ENCODE measurements at regions not wholly inside any gene's neighbourhood (a gene's known extent, or its start where the extent isn't known, plus 50 kb on each side); places are given as distances from the start of the nearest gene placed in this dataset.
A peak's percentile ranks its signal among the peaks of the same experiment; 100 is the strongest.

DNA sequence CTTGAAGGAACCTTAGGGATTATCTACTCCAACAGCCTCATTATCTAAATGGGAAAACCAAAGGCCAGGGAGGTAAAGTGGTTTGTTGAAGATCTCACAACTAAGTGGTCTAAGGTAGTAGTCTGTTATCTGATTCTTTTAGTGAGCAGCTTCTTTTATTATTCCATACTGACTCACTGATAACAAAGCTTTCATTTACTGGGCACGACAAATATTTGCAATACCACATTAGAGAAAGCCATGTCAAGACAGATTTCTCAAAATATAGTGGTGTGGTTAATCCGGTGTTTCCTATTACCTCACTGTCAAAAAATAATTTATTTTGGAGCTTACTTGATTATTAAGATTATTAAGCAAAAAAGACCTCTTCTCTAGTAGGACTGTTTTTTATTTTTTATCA is 369.1 kb downstream of the S1PR1 start:
- H3K27ac Mint-ChIP-seq (ENCODE audit: unreplicated experiment), result no peak overlapping the region
- TF ChIP-seq, protein P1, sequence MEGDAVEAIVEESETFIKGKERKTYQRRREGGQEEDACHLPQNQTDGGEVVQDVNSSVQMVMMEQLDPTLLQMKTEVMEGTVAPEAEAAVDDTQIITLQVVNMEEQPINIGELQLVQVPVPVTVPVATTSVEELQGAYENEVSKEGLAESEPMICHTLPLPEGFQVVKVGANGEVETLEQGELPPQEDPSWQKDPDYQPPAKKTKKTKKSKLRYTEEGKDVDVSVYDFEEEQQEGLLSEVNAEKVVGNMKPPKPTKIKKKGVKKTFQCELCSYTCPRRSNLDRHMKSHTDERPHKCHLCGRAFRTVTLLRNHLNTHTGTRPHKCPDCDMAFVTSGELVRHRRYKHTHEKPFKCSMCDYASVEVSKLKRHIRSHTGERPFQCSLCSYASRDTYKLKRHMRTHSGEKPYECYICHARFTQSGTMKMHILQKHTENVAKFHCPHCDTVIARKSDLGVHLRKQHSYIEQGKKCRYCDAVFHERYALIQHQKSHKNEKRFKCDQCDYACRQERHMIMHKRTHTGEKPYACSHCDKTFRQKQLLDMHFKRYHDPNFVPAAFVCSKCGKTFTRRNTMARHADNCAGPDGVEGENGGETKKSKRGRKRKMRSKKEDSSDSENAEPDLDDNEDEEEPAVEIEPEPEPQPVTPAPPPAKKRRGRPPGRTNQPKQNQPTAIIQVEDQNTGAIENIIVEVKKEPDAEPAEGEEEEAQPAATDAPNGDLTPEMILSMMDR (IDR thresholded peaks at IDR 0.05; ENCODE audit: partially characterized antibody, unreplicated experiment), result no peak
- no peak for DNase-seq
- H3K27me3 Mint-ChIP-seq (ENCODE audit: unreplicated experiment), result peaks cover 4% of the 10 kb centered on the region
- H3K9me3 Mint-ChIP-seq (ENCODE audit: unreplicated experiment), result peaks cover 5% of the 10 kb centered on the region
- no peaks in the 10 kb centered on the region for H3K36me3 Mint-ChIP-seq (ENCODE audit: unreplicated experiment)
- peaks cover 4% of the 10 kb centered on the region for H3K4me1 Mint-ChIP-seq (ENCODE audit: low read depth, unreplicated experiment)
- H3K4me3 Mint-ChIP-seq (ENCODE audit: unreplicated experiment), result no peak overlapping the region

DNA sequence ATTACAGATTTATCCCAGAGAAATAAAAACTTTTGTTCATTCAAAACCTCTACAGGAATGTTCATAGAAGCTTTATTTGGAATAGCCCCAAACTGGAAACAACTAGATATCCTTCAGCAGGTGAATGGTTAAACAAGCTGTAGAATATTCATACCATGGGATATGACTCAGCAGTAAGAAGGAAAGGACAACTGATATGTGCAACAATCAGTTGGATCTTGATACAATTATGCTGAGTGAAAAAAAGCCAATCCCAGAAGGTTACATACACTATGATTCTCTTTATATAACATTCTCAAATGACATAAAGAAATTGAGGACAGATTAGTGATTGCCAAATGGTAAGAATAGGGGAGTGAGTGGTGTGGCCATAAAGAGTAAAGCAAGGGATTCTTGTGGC is 376.7 kb downstream of the S1PR1 start:
- Mint-ChIP-seq H3K27ac (ENCODE audit: unreplicated experiment) (no peak overlapping the region), H3K36me3 (ENCODE audit: unreplicated experiment) (no peaks in the 10 kb centered on the region), H3K4me3 (ENCODE audit: unreplicated experiment) (no peak overlapping the region), H3K27me3 (ENCODE audit: unreplicated experiment) (no peaks in the 10 kb centered on the region), H3K9me3 (ENCODE audit: unreplicated experiment) (peaks cover 3% of the 10 kb centered on the region), H3K4me1 (ENCODE audit: low read depth, unreplicated experiment) (no peaks in the 10 kb centered on the region)
- no peak for DNase-seq
- TF ChIP-seq, protein P1 (IDR thresholded peaks at IDR 0.05; ENCODE audit: partially characterized antibody, unreplicated experiment), result no peak

DNA sequence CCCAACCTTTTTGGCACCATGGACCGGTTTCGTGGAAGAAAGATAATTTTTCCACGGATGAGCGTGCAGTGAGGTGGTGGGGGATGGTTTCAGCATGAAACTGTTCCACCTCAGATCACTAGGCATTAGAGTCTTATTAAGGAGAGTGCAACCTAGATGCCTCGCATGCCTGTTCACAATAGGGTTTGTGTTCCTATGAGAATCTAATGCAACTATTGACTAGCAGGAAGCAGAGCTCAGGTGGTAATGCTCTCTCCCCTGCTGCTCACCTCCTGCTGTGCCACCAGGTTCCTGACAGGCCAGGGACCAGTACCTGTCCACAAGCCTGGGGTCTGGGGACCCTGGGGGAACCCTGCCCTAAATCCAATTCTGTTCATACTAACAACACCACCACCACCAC is 377.8 kb downstream of the OLFM3 start:
- no peaks in the 10 kb centered on the region for H3K36me3 Mint-ChIP-seq (ENCODE audit: unreplicated experiment)
- H3K27ac Mint-ChIP-seq (ENCODE audit: unreplicated experiment), result no peak overlapping the region
- TF ChIP-seq, protein P1 (IDR thresholded peaks at IDR 0.05; ENCODE audit: partially characterized antibody, unreplicated experiment), result no peak
- no peak overlapping the region for H3K4me3 Mint-ChIP-seq (ENCODE audit: unreplicated experiment)
- H3K4me1 Mint-ChIP-seq (ENCODE audit: low read depth, unreplicated experiment), result no peaks in the 10 kb centered on the region
- H3K27me3 Mint-ChIP-seq (ENCODE audit: unreplicated experiment), result peaks cover 4% of the 10 kb centered on the region
- no peak for DNase-seq
- no peaks in the 10 kb centered on the region for H3K9me3 Mint-ChIP-seq (ENCODE audit: unreplicated experiment)

DNA sequence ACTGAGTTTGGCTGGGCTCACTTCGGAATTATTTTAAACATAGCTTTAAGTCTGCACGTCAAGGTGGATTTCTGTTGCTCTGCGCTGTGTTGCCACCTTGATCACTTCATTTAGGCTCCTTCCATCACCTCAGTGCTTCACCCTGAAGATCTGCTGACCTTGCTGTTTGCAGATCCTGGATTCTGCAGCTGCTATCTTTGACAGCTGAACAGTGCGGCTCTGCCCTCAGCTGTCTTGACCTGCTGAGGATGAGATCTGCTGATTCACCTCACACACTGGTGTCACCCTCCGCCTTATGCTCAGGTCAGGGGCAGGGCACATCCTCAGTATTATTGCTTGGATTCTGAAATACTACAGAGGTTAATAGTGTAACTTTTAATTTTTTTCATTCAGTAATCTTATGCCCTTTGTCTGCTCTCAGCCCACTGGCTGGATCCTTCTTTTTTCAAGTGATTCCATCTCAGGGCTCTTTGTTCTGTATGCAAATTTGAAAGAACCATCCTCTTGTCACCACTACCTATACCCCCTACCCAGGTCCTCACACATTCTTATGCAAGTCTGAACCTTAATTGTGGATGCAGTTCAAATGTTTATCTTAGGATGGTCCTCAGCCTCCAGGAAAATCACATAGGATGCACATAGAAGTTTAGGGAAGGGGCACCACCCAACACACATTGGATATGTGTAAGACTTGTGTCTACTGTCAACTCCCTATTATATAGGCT is 364.0 kb downstream of the OLFM3 start:
- Mint-ChIP-seq H3K36me3 (ENCODE audit: unreplicated experiment) (no peaks in the 10 kb centered on the region), H3K27me3 (ENCODE audit: unreplicated experiment) (peaks cover 2% of the 10 kb centered on the region), H3K4me3 (ENCODE audit: unreplicated experiment) (no peak overlapping the region), H3K27ac (ENCODE audit: unreplicated experiment) (peak overlapping the region; percentile 22), H3K9me3 (ENCODE audit: unreplicated experiment) (no peaks in the 10 kb centered on the region), H3K4me1 (ENCODE audit: low read depth, unreplicated experiment) (peaks cover 3% of the 10 kb centered on the region)
- TF ChIP-seq, protein P1 (IDR thresholded peaks at IDR 0.05; ENCODE audit: partially characterized antibody, unreplicated experiment), result no peak
- peak; percentile 15 for DNase-seq

DNA sequence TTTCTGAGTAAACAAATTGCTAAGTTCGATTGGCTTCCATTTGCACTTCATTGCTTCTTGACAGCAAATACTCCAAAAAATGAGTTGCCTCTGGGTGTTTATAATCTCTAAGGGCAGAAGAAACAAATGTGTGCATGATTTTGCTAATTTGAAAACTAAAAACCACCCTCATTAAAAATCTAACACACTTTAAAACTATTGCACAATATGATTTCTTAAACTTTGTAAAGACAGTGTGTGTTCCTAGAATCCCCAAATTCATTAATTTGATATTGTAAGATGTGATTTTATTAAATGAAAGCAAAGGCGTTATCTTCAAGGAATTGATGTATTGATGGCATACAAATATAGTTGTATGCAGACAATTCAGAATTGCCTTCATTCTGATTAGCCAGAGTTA is 350.9 kb downstream of the OLFM3 start:
- no peaks in the 10 kb centered on the region for H3K4me1 Mint-ChIP-seq (ENCODE audit: low read depth, unreplicated experiment)
- no peak overlapping the region for H3K27ac Mint-ChIP-seq (ENCODE audit: unreplicated experiment)

More for the DNA sequence above, 350.9 kb downstream of the OLFM3 start:
- TF ChIP-seq, protein P1 (IDR thresholded peaks at IDR 0.05; ENCODE audit: partially characterized antibody, unreplicated experiment), result no peak
- Mint-ChIP-seq H3K36me3 (ENCODE audit: unreplicated experiment) (no peaks in the 10 kb centered on the region), H3K9me3 (ENCODE audit: unreplicated experiment) (no peaks in the 10 kb centered on the region), H3K4me3 (ENCODE audit: unreplicated experiment) (no peak overlapping the region), H3K27me3 (ENCODE audit: unreplicated experiment) (no peaks in the 10 kb centered on the region)
- DNase-seq, result no peak

Data from glutamatergic neuron (in vitro differentiated cells).